Trophoblast cell (in vitro differentiated cells and primary cell): ENCODE measurements at regions not wholly inside any gene's neighbourhood (a gene's known extent, or its start where the extent isn't known, plus 50 kb on each side); places are given as distances from the start of the nearest gene placed in this dataset.

Experiments
- DNase-seq, 2 donors: peaks; one replicate each; pipeline ENCODE4 v3.0.0-alpha.2; 2016
- H2AFZ ChIP-seq: 2 replicates; pipeline ENCODE4 v1.6.1; 2013; ENCODE audit warnings: low read length, moderate library complexity, mild to moderate bottlenecking; ENCODE audit not compliant: insufficient read depth, poor library complexity
- H2AK5ac ChIP-seq: 2 replicates; pipeline ENCODE4 v1.6.1; 2013; ENCODE audit warnings: mild to moderate bottlenecking, low read length
- H2BK120ac ChIP-seq: 2 replicates; pipeline ENCODE4 v1.6.1; 2013; ENCODE audit warnings: low read length, mild to moderate bottlenecking, moderate library complexity; ENCODE audit not compliant: insufficient read depth, poor library complexity
- H2BK12ac ChIP-seq: 2 replicates; pipeline ENCODE4 v1.6.1; 2013; ENCODE audit warnings: mild to moderate bottlenecking, low read length, moderate library complexity
- H2BK5ac ChIP-seq: 2 replicates; pipeline ENCODE4 v1.6.1; 2013; ENCODE audit warnings: low read length, low read depth, moderate library complexity, mild to moderate bottlenecking; ENCODE audit not compliant: poor library complexity
- H3K14ac ChIP-seq: 2 replicates; pipeline ENCODE4 v1.6.1; 2013; ENCODE audit warnings: mild to moderate bottlenecking, low read length
- H3K18ac ChIP-seq: 2 replicates; pipeline ENCODE4 v1.6.1; 2013; ENCODE audit warnings: mild to moderate bottlenecking, low read length
- H3K23ac ChIP-seq: 2 replicates; pipeline ENCODE4 v1.6.1; 2013; ENCODE audit warnings: low read length
- H3K27ac ChIP-seq: 2 replicates; pipeline ENCODE4 v1.5.1; 2013; ENCODE audit warnings: low read depth, mild to moderate bottlenecking, inconsistent platforms, low read length, moderate library complexity
- H3K27me3 ChIP-seq: 2 replicates; pipeline ENCODE4 v1.6.1; 2013; ENCODE audit warnings: inconsistent platforms, mild to moderate bottlenecking, low read length, moderate library complexity; ENCODE audit not compliant: insufficient read depth
- H3K36me3 ChIP-seq, 2 experiments: 1 replicate in 1 of 2; 2 replicates in 1 of 2; pipeline ENCODE4 v1.6.1; 2013; ENCODE audit warnings: low read length in 2 of 2, mild to moderate bottlenecking in 2 of 2, moderate library complexity in 1 of 2; ENCODE audit not compliant: insufficient read depth in 2 of 2, control insufficient read depth in 1 of 2
- H3K4ac ChIP-seq: 2 replicates; pipeline ENCODE4 v1.6.1; 2013; ENCODE audit warnings: low read depth, mild to moderate bottlenecking, low read length, moderate library complexity
- H3K4me1 ChIP-seq, 2 experiments: 1 replicate in 1 of 2; 2 replicates in 1 of 2; pipeline ENCODE4 v1.6.1; 2013; ENCODE audit warnings: low read length in 2 of 2, mild to moderate bottlenecking in 2 of 2, moderate library complexity in 1 of 2; ENCODE audit not compliant: insufficient read depth in 2 of 2, control insufficient read depth in 1 of 2
- H3K4me2 ChIP-seq: 2 replicates; pipeline ENCODE4 v1.6.1; 2013; ENCODE audit warnings: inconsistent platforms, mild to moderate bottlenecking, low read length, moderate library complexity
- H3K4me3 ChIP-seq: 2 replicates; pipeline ENCODE4 v1.5.1; 2013; ENCODE audit warnings: mild to moderate bottlenecking, low read depth, low read length, inconsistent platforms
- H3K79me1 ChIP-seq: one replicate; pipeline ENCODE4 v1.6.1; 2013; ENCODE audit warnings: low read length
- H3K79me2 ChIP-seq: 2 replicates; pipeline ENCODE4 v1.6.1; 2013; ENCODE audit warnings: low read length, mild to moderate bottlenecking; ENCODE audit not compliant: control insufficient read depth, insufficient read depth, poor library complexity
- H3K9ac ChIP-seq: 2 replicates; pipeline ENCODE4 v1.6.1; 2013; ENCODE audit warnings: mild to moderate bottlenecking, low read length
- H3K9me3 ChIP-seq: 2 replicates; pipeline ENCODE4 v1.6.1; 2013; ENCODE audit warnings: low read depth, mild to moderate bottlenecking, control low read depth, inconsistent platforms, low read length; ENCODE audit not compliant: insufficient read depth
- H4K12ac ChIP-seq: 2 replicates; pipeline ENCODE4 v1.6.1; 2013; ENCODE audit warnings: low read depth, mild to moderate bottlenecking, low read length, moderate library complexity
- H4K8ac ChIP-seq: 2 replicates; pipeline ENCODE4 v1.6.1; 2013; ENCODE audit warnings: low read depth, mild to moderate bottlenecking, low read length, moderate library complexity
- H4K91ac ChIP-seq: one replicate; pipeline ENCODE4 v1.6.1; 2013; ENCODE audit warnings: low read depth, mild to moderate bottlenecking, low read length, moderate library complexity
- WGBS: extraction: QIAGEN DNeasy Blood & Tissue Kit; methylation state at CpG from one replicate; pipeline ENCODE4 v1.1.7; 2013; ENCODE audit warnings: missing lambda C conversion rate; ENCODE audit not compliant: insufficient read length, insufficient coverage; ENCODE audit errors: extremely low coverage; 5-methylcytosine and 5-hydroxymethylcytosine counted together

DNA sequence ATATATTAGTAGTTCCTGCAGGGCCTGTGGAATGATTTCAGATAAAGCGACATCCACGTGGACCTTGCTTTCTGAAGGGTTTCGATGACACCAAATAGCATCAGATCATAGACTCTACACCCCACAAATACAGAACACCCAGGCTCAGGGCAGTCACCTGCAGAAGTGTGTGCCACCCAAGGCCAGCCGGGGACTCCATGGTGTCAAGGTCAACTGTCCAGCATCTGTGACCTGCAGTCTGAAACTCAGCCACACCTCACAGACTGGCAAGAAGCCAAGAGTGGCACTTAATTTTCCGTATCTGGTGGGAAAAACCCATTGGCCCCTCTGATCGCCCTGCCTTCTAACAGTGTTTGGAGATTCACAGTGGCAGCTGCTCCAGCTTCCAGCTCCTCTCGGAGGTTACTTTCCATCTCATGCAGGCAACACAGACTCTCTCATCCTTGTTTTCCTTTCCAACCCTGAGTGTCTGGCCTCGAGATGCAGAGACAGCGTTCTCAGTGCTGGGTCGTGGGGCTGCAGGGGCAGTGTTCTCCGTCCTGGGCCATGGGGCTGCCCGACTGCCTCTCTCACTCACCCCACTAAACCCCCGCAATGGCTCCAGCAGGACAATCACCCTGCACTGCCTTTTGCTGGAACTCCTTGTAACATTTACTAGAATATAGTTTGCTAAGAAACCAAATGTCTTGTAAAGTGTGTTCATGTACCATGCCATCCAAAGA, 221.9 kb downstream of the IRX2 start:
- Histone ChIP-seq H3K9ac (no peak overlapping the region), H3K4ac (no peak overlapping the region), H2BK12ac (no peak overlapping the region), H2BK5ac (no peak overlapping the region), H3K23ac (no peak overlapping the region), H3K79me2 (no peaks in the 10 kb centered on the region), H3K27ac (no peak overlapping the region), H3K18ac (no peak overlapping the region), H4K8ac (no peak overlapping the region), H2AK5ac (no peak overlapping the region), H3K14ac (no peak overlapping the region), H3K9me3 (peaks cover 10% of the 10 kb centered on the region), H3K79me1 (no peaks in the 10 kb centered on the region), H2AFZ (no peak overlapping the region), H4K91ac (no peak overlapping the region), H3K27me3 (no peaks in the 10 kb centered on the region), H3K4me1 (peaks cover 0 to 2% of the 10 kb centered on the region in 2 experiments), H3K4me3 (no peak overlapping the region), H2BK120ac (no peak overlapping the region), H4K12ac (no peak overlapping the region), H3K36me3 (no peaks in the 10 kb centered on the region), H3K4me2 (no peak overlapping the region)
- no peak for DNase-seq
- WGBS, result no CpG with 5 or more reads among the region's 13 CpGs

DNA sequence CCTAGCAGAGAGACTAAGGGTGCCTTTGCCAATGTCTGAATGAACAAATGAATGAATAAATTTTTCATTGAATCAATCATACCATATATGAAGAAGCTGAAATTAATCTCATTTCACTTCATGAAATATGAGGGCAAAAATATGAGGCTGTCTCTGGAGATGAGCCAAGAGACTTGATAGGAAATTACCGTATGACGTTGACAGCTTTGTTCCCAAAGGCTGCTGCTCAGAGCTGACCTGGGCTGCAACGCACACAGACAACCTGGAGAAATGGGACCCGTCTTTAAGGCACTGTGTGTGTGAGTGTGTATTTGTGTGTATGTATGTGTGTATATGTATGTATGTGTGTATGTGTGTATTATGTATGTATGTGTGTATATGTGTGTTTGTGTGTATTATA, 226.1 kb downstream of the IRX2 start:
- Histone ChIP-seq H3K9me3 (peaks cover 4% of the 10 kb centered on the region), H4K12ac (no peak overlapping the region), H3K4me3 (no peak overlapping the region), H3K23ac (no peak overlapping the region), H2AK5ac (no peak overlapping the region), H3K14ac (no peak overlapping the region), H3K36me3 (no peaks in the 10 kb centered on the region), H2BK120ac (no peak overlapping the region), H3K4me2 (no peak overlapping the region), H2BK12ac (no peak overlapping the region), H3K27ac (no peak overlapping the region), H3K9ac (no peak overlapping the region), H4K8ac (no peak overlapping the region), H3K79me1 (no peaks in the 10 kb centered on the region), H3K4ac (no peak overlapping the region), H3K27me3 (no peaks in the 10 kb centered on the region), H3K18ac (no peak overlapping the region), H3K4me1 (no peaks in the 10 kb centered on the region), H4K91ac (no peak overlapping the region), H2AFZ (no peak overlapping the region), H3K79me2 (no peaks in the 10 kb centered on the region), H2BK5ac (no peak overlapping the region)
- no CpG with 5 or more reads among the region's 4 CpGs for WGBS
- no peak for DNase-seq

DNA sequence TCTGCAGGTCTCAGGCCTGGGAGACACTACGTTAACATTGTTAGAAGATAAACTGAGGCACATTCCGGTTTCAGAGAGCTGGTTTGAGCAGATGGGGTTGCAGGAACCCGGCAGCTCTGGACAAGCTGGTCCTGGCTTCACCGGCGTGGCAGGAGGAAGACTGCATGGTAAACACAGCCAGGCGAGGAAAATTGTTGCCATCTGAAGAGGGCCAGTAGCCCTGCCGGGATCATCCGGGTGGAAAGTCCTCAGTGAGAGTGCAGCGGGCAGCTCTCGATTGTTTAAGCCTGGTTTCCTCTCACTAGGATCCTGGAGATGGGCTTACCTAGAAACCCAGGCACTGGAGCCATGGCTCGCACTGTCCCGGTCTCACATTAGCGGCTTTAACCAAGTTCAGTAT, 226.9 kb downstream of the IRX2 start:
- H2BK120ac ChIP-seq, result no peak overlapping the region
- H3K4me3 ChIP-seq, result no peak overlapping the region
- H3K79me1 ChIP-seq, result no peaks in the 10 kb centered on the region
- no peak overlapping the region for H3K23ac ChIP-seq
- no peak overlapping the region for H2AK5ac ChIP-seq
- no peak overlapping the region for H3K18ac ChIP-seq
- WGBS, result no CpG with 5 or more reads among the region's 13 CpGs
- H3K9ac ChIP-seq, result no peak overlapping the region
- H3K27ac ChIP-seq, result no peak overlapping the region
- H3K36me3 ChIP-seq, result no peaks in the 10 kb centered on the region
- H3K27me3 ChIP-seq, result no peaks in the 10 kb centered on the region
- no peak overlapping the region for H3K14ac ChIP-seq
- H3K4ac ChIP-seq, result no peak overlapping the region
- H2AFZ ChIP-seq, result no peak overlapping the region
- peaks cover 4% of the 10 kb centered on the region for H3K9me3 ChIP-seq
- H2BK5ac ChIP-seq, result no peak overlapping the region
- H4K8ac ChIP-seq, result no peak overlapping the region
- no peak overlapping the region for H2BK12ac ChIP-seq
- DNase-seq, result no peak
- no peak overlapping the region for H4K91ac ChIP-seq
- H4K12ac ChIP-seq, result no peak overlapping the region
- H3K79me2 ChIP-seq, result no peaks in the 10 kb centered on the region
- H3K4me2 ChIP-seq, result no peak overlapping the region
- H3K4me1 ChIP-seq, result no peaks in the 10 kb centered on the region

DNA sequence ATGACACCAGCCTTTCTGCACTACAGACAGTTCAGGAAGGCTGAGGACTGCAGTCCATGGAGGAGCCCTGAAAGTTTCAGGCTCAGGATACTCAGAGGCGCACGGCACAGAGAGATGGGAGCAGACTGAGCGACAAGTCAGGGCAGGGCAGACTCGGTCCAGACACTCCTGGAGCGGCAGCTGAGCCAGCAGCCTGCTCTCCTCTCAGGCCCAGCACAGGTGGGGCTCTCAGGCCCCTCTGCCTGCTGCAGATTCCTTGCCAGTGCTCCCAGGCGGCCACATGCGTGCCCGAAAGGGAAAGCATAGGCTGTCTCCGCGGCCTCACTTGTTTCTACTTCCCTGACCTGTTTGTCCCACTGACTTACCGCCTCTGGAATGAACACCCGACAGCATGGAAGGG, 228.3 kb downstream of the IRX2 start:
- H4K12ac ChIP-seq, result no peak overlapping the region
- no peaks in the 10 kb centered on the region for H3K27me3 ChIP-seq
- no CpG with 5 or more reads among the region's 12 CpGs for WGBS
- no peak overlapping the region for H3K4me3 ChIP-seq
- H3K4me2 ChIP-seq, result no peak overlapping the region
- no peak overlapping the region for H3K4ac ChIP-seq
- H2AFZ ChIP-seq, result no peak overlapping the region
- no peak for DNase-seq
- H4K8ac ChIP-seq, result no peak overlapping the region
- no peaks in the 10 kb centered on the region for H3K4me1 ChIP-seq
- H3K27ac ChIP-seq, result no peak overlapping the region
- H3K79me1 ChIP-seq, result no peaks in the 10 kb centered on the region
- no peak overlapping the region for H2BK120ac ChIP-seq
- H3K9ac ChIP-seq, result no peak overlapping the region
- H3K79me2 ChIP-seq, result no peaks in the 10 kb centered on the region
- peaks cover 1% of the 10 kb centered on the region for H3K9me3 ChIP-seq
- no peak overlapping the region for H2AK5ac ChIP-seq
- no peak overlapping the region for H3K18ac ChIP-seq
- H4K91ac ChIP-seq, result no peak overlapping the region
- H2BK12ac ChIP-seq, result no peak overlapping the region
- no peak overlapping the region for H3K23ac ChIP-seq
- H3K36me3 ChIP-seq, result no peaks in the 10 kb centered on the region
- no peak overlapping the region for H2BK5ac ChIP-seq
- no peak overlapping the region for H3K14ac ChIP-seq
